ENCODE measurements at regions not wholly inside any gene's neighbourhood (a gene's known extent, or its start where the extent isn't known, plus 50 kb on each side); places are given as distances from the start of the nearest gene placed in this dataset.

DNA sequence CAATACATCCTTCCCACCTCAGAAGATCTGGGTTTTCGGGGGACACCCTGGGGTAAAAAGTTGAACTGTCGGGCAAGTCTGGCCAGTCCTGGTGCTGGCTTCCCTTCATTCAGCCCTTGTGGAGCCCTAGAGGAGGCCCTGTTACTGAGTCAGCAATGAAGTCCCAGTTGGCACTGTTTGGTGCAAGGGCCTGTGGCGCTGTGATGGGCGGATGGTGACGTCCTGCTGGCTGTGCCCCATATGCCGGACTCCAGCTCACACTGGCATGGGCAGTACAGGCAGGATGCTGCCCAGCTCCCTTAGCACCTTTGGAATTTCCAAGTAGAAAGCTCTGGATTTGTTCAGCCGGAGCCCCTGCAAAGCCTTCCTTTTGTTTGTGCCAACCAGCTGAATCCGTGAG is 186.2 kb upstream of the PMEPA1 start:
- DNase-seq (ENCODE audit: low read depth) = no peak

- no peak for DNase-seq (ENCODE audit: low read depth)
Observed at GRCh38 chr20:57895161-57895855, 185.5 kb upstream of the PMEPA1 start.

DNA sequence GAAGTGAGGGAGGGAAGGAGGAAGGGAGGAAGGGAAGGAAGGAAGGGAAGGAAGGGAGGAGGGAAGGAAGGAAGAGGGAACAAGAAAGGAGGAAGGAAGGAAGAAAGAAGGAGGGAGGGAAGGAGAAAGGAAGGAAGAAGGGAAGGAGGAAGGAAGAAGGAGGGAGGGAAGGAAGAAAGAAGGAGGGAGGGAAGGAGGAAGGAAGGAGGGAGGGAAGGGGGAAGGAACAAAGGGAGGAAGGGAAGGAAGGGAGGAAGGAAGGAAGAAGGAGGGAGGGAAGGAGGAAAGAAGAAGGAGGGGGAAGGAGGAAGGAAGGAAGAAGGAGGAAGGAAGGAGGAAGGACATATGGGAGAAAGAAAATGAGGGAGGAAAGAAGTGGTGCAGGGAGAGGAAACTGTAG is 184.7 kb upstream of the PMEPA1 start:
- DNase-seq (ENCODE audit: low read depth) = no peak

DNA sequence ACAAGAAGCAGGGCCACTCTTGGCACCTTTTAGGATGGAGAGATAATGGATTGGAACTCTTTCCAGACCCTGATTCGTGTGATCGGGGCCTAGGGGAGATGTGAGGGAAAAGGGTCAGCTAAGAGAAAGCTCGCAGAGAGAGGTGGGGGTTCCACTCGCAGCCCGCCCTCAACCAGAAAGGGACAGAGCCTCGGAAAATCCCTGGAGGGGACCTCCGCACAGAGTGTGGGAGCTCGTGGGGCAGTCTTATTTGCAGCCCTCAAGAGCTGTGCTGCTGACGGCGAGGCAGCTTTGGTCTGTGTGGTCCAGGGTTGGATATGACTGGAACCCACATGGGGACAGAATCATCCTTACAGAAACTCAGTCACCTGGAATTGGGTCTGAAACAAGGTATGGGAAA is 184.3 kb upstream of the PMEPA1 start:
- no peak for DNase-seq (ENCODE audit: low read depth)

GRCh38 chr20:57893366-57893999 is 183.7 kb upstream of the PMEPA1 start:
- DNase-seq (ENCODE audit: low read depth) = no peak

GRCh38 chr20:57892471-57892870 is 182.7 kb upstream of the PMEPA1 start:
- no peak for DNase-seq (ENCODE audit: low read depth)

GRCh38 chr20:57891014-57891413 is 181.2 kb upstream of the PMEPA1 start:
- no peak for DNase-seq (ENCODE audit: low read depth)

DNA sequence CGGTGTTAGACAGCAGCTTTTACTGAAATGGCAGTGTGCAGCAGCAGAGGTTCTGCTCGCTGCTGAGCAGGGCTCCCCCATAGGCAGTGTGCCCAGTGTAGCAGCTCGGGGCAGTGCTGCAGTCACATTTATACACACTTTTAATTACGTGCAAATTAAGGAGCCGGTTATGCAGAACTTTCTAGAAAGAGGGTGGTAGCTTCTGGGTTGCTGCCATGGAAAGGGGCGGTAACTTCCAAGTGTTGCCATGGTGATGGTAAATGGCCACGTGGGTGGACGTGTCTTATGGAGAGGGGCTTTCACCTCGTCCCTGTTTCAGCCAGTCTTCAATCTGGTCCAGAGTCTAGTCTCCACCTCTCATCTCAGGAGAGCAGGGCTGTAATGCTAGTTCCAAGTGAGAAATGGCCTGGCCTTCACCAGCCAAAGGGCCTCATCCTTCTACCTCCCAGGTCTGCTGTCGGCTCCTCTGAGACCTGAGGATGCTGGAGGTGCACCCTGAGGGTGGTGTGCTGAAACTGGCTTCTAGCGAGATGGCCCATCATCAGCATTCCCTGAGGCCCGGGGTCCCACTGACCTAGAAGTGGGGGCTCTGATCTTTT is 180.5 kb upstream of the PMEPA1 start:
- DNase-seq (ENCODE audit: low read depth) = no peak

DNA sequence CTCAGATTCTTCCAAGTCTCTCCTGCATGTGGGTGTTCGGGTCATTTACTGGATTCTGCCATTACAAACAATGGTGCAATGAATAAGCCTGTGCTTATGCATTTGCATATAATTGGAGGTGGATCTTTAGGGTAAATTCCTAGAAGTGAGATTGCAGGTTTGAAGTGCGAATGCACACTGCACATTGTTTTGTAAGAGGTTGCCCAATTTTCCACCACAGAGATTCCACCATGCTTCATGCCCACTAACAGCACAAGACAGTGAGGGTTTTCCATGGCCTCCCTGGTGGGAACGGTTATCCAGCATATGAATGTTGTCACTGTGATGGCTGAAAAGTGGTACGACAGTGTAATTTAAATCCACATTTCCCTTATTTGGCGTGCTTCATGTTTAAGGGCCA is 178.8 kb upstream of the PMEPA1 start:
- DNase-seq (ENCODE audit: low read depth) = no peak

DNA sequence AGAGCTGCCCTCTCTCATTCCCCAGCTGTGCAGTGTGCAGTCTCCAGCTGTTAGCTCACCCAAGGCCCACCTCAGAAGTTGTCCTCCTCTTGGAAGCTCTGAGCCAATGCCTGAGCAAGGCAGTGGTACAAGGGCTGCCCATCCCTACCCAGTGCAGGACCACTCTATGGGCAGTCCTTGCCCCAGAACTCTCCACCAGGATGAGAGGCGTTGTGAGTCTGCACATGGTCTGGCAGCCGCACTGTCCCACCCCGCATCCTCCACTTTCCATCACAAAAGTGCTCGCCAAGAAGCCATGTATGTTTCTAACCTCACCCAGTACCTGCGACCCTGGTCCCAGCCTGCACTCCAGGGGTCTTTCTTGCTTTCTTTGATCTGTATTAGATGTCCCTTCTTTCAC is 175.1 kb upstream of the PMEPA1 start:
- DNase-seq (ENCODE audit: low read depth) = no peak

DNA sequence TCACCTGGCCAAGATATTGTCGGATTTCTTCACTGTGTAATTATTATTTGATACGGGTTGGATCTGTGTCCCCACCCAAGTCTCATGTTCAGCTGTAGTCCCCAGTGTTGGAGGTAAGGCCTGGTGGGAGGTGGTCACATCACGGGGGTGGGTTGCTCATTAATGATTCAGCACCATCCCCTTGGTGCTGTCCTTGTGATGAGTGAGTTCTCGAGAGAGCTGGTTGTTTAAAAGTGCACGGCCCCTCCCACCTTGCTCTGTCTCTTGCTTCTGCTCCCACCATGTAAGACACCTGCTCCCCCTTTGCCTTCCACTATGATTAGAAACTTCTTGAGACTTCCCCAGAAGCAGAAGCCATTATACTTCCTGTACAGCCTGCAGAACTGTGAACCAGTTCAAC is 173.9 kb upstream of the PMEPA1 start:
- no peak for DNase-seq (ENCODE audit: low read depth)

DNA sequence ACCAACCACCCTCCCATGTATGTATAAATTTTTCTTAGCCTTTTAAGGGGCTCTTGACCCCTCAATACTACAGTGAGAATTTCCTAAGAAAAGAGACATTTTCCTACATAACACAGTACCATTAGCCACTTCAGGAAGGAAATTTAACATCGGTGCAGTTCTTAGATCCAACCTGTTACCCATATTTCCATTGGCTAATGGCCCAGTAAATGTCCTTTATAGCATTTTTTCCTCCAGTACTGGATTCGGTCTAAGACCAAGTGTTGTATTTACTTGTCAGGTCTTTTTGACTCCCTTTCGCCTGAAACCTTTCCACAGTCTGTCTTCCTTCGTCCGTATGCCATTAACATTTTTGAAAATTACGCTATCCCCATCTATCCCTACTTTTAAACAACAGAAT is 173.4 kb upstream of the PMEPA1 start:
- DNase-seq (ENCODE audit: low read depth) = no peak

DNA sequence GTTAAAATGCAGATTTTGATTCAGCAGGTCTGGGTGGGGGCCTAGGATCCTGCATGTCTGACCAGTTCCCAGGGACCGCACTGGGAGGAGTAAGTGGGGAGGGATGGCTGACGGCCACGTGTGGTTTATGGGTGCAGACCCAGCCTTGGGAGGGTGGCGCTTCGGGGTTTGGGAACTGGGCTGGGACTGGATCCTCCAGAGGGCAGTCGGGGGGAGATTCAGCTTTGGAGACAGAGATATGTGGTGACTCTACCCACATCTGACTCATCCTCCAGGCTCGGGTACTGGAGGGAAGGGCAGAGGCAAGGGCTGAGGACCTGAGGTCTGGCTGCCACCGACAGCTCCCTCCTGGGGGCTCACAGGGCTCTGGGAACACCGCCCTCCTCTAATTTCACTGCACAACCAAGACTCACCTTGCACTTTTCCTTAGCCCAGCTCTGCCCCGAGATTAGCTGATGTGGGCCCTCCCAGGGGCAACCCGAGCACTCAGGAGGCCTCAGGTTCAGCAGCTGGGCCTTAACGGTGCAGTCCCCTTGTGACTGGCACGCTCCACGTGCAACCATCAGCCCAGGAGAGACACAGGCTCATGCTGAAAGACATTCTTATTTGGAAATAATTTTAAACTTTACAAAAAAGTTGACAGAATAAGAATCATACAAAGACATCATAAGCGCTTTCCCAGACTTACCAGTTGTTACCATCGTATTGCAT is 172.8 kb upstream of the PMEPA1 start:
- DNase-seq (ENCODE audit: low read depth) = no peak

GRCh38 chr20:57881466-57882385 is 171.9 kb upstream of the PMEPA1 start:
- no peak for DNase-seq (ENCODE audit: low read depth)

DNA sequence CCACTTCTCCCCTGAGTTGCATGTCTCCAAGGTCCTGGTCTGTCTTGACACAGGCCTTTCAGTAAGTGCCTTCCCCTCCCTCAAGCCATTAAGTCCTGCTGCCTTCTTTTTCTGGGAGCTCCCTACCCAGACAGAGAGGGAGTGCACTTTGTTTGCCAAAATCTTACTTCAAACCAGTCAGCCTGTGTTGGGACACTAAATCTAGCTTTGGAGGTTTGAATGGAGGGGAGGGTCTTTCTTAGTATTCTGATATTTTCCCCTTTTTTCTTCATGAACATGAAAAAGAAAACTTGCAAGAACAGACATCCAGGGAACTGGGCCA is 170.7 kb upstream of the PMEPA1 start:
- no peak for DNase-seq (ENCODE audit: low read depth)

DNA sequence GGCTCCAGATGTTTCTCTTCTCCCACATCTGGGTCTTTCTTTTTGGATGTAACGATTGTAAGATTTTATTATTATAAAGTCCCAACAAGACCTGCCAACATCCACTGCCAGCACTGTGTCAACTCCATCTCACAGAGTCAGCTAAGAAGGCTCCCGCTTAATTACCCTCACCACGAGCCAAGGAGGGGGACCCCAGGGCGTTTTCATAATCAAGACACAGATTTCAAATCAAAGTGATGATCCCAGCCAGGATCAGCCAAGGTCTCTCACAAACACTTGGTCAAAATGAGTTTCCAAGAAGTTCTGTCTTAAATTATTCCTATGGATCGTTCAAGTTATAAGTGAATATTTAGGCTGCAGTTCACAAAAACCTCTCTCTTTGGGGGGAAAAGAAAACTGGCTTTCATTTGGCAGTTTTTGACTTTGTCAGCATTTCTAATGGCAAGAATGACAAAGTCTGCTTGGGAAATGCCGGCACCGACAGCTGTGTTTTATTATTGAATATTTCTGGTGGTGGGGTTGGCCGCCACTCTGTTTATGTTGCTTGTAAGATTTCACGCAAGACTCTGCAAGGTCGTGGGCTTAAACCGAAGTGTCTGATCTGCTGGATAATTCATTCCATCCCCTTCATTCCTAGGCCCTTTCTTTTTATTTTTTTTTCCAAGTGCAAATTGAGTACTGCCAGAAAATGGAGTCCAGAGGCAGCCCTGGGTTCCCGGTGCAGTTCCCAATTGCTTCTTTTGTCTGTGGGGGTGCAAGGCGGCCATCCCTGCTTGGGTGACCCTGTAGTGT is 170.2 kb upstream of the PMEPA1 start:
- no peak for DNase-seq (ENCODE audit: low read depth)

DNA sequence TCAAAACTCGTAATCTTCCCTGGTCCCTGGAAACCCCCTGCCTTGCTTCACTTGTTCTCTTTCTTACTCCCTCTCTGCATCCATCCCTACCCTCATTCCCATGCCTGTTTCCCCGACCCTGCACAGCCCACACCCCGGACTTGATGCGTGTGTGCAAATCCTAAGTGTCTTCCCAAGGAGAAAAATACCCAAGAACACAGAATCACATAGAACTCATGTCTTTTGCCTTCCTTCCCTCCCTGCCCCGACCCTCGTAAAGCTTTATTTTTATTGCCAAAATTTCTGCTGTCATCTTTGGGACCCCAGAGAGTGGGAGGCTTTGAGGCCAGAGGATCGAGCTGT is 169.6 kb upstream of the PMEPA1 start:
- DNase-seq (ENCODE audit: low read depth) = no peak

GRCh38 chr20:57878786-57879424 is 169.1 kb upstream of the PMEPA1 start:
- no peak for DNase-seq (ENCODE audit: low read depth)

GRCh38 chr20:57877995-57878394 is 168.2 kb upstream of the PMEPA1 start:
- DNase-seq (ENCODE audit: low read depth) = no peak

DNA sequence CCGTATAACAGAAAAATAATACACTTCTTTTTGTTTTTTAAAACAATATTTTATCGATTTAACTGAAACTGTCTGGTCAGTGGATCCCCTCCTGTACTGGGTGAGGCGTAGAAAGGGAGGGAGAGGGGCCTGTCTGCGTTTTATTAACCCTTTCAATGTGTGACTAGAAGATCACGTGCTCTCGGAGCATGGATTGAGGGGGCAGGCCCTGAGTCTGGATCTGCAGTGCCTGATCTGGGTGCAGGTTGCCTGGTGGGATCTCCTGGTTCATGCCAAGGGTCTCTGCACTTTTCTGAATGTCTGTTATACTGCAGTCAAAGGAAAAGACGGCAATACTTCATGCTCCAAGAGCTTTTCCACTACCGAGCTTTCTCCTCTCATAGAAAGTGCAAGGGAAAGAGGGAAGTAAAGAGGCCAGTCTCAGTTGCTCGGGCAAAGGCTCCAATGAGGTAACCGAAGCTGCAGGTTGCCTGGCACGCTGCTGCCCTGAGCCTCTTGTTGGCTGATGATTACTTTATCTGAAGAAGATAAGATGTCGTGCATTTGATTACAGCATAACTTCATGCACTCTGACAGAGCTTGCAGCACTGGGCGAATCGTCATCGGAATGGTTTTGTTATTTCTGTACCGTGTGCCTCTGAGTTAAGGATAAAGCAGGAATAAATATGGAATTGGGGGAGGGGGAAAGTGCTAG is 167.5 kb upstream of the PMEPA1 start:
- no peak for DNase-seq (ENCODE audit: low read depth)

All from amniotic epithelial cell (primary cell).